H1 (cell line): ENCODE measurements at regions not wholly inside any gene's neighbourhood (a gene's known extent, or its start where the extent isn't known, plus 50 kb on each side); places are given as distances from the start of the nearest gene placed in this dataset.

Experiments
- CTCF ChIA-PET: fragments of 300-600 bp; sonication (Branson Sonifier 250); formaldehyde crosslinking; loops from one replicate; lab custom pipeline; 2021; ENCODE audit not compliant: partially characterized antibody; lab: Charles Lee
- POLR2A ChIA-PET: fragments of 300-600 bp; sonication (Branson Sonifier 250); formaldehyde crosslinking; loops from one replicate; lab custom pipeline; 2021; ENCODE audit warnings: inconsistent platforms; ENCODE audit not compliant: partially characterized antibody; lab: Charles Lee
- DNase-seq, 2 experiments: peaks; one replicate each; pipeline versions ENCODE4 v3.0.0 to v3.0.0-alpha.2; 2010 to 2022; ENCODE audit warnings: low spot score in 2 of 2, low read depth in 1 of 2, mixed read lengths in 1 of 2
- FAIRE-seq: peaks from 2 replicates; lab custom pipeline; 2011; peaks lifted over from hg19 to GRCh38; lab: Jason Lieb, UNC
- H2AFZ ChIP-seq: 2 replicates; pipeline ENCODE4 v1.8.1; 2012; ENCODE audit warnings: low read length, inconsistent platforms
- H2AK5ac ChIP-seq: 2 replicates; pipeline ENCODE4 v1.6.1; 2013; ENCODE audit warnings: low read depth, low read length
- H2BK120ac ChIP-seq: replicated peaks from 2 replicates; pipeline ENCODE3; 2013; ENCODE audit warnings: low read depth, low read length, inconsistent platforms
- H2BK12ac ChIP-seq: 2 replicates; pipeline ENCODE4 v1.6.1; 2013; ENCODE audit warnings: low read depth, low read length
- H2BK15ac ChIP-seq: 2 replicates; pipeline ENCODE4 v1.6.1; 2013; ENCODE audit warnings: low read length
- H2BK20ac ChIP-seq: 2 replicates; pipeline ENCODE4 v1.6.1; 2013; ENCODE audit warnings: low read length
- H2BK5ac ChIP-seq: 2 replicates; pipeline ENCODE4 v1.6.1; 2013; ENCODE audit warnings: low read depth, low read length
- H3K14ac ChIP-seq: 2 replicates; pipeline ENCODE4 v1.6.1; 2013; ENCODE audit warnings: inconsistent platforms; ENCODE audit not compliant: insufficient read length
- H3K18ac ChIP-seq: 2 replicates; pipeline ENCODE4 v1.6.1; 2013; ENCODE audit warnings: low read length; ENCODE audit errors: extremely low read depth
- H3K23ac ChIP-seq: 2 replicates; pipeline ENCODE4 v1.6.1; 2013; ENCODE audit warnings: inconsistent platforms; ENCODE audit not compliant: insufficient read length
- H3K23me2 ChIP-seq: 2 replicates; pipeline ENCODE4 v1.6.1; 2013; ENCODE audit warnings: low read depth, low read length
- H3K27ac ChIP-seq: 2 replicates; pipeline ENCODE4 v1.6.1; 2011; ENCODE audit warnings: low read depth, low read length, inconsistent platforms
- H3K27me3 ChIP-seq, 4 experiments: replicated peaks in 1 of 4; 1 replicate in 1 of 4; 2 replicates in 3 of 4; pipeline versions ENCODE4 v1.6.1 to v1.8.1; 2011 to 2013; ENCODE audit warnings: low read length in 3 of 4, mild to moderate bottlenecking in 3 of 4, inconsistent platforms in 2 of 4, mixed read lengths in 2 of 4, moderate library complexity in 1 of 4; ENCODE audit not compliant: control insufficient read depth in 3 of 4, insufficient read depth in 3 of 4; ENCODE audit errors: extremely low read depth in 1 of 4
- H3K36me3 ChIP-seq, 4 experiments: 2 replicates each; pipeline versions ENCODE4 v1.6.1 to v1.8.1; 2011 to 2013; ENCODE audit warnings: mild to moderate bottlenecking in 4 of 4, low read length in 3 of 4, moderate library complexity in 2 of 4, control low read depth in 1 of 4, inconsistent platforms in 1 of 4; ENCODE audit not compliant: insufficient read depth in 4 of 4, control insufficient read depth in 2 of 4
- H3K4ac ChIP-seq: replicated peaks from 2 replicates; pipeline ENCODE3; 2013; ENCODE audit warnings: low read length, low read depth, mixed read lengths, inconsistent platforms; ENCODE audit not compliant: insufficient read length
- H3K4me1 ChIP-seq, 4 experiments: replicated peaks in 1 of 4; 1 replicate in 1 of 4; 2 replicates in 3 of 4; pipeline versions ENCODE4 v1.6.1 to v1.8.1; 2011 to 2013; ENCODE audit warnings: low read length in 3 of 4, inconsistent platforms in 2 of 4, mixed read lengths in 1 of 4; ENCODE audit not compliant: insufficient read depth in 4 of 4, control insufficient read depth in 3 of 4
- H3K4me2 ChIP-seq, 2 experiments: 2 replicates each; pipeline versions ENCODE4 v1.6.1 to v1.8.1; 2011 to 2013; ENCODE audit warnings: low read depth in 2 of 2, low read length in 2 of 2, control low read depth in 1 of 2, inconsistent platforms in 1 of 2, mild to moderate bottlenecking in 1 of 2; ENCODE audit not compliant: insufficient read depth in 1 of 2
- H3K4me3 ChIP-seq, 4 experiments: fragments of 200-600, 300-600 bp in 1 of 4; sonication (generic), shearing (Covaris generic), sonication (Bioruptor Twin) in 1 of 4; 2 replicates each; pipeline versions ENCODE4 v1.5.1 to v1.8.1; 2011 to 2016; ENCODE audit warnings: low read length in 4 of 4, low read depth in 3 of 4, control low read depth in 2 of 4, inconsistent platforms in 2 of 4, mild to moderate bottlenecking in 2 of 4, mixed read lengths in 1 of 4, moderate library complexity in 1 of 4; ENCODE audit not compliant: insufficient read depth in 2 of 4; ENCODE audit errors: extremely low read depth in 1 of 4
- H3K56ac ChIP-seq: replicated peaks from 2 replicates; pipeline ENCODE3; 2013; ENCODE audit warnings: low read depth, mild to moderate bottlenecking, mixed read lengths, low read length, inconsistent platforms; ENCODE audit not compliant: insufficient read length
- H3K79me1 ChIP-seq: 2 replicates; pipeline ENCODE4 v1.6.1; 2013; ENCODE audit warnings: low read depth, low read length, control low read depth
- H3K79me2 ChIP-seq, 2 experiments: 2 replicates each; pipeline versions ENCODE4 v1.6.1 to v1.8.1; 2012 to 2013; ENCODE audit warnings: low read length in 2 of 2, mild to moderate bottlenecking in 2 of 2, inconsistent platforms in 1 of 2; ENCODE audit not compliant: insufficient read depth in 2 of 2, control insufficient read depth in 1 of 2
- H3K9ac ChIP-seq, 4 experiments: replicated peaks in 1 of 4; 1 replicate in 1 of 4; 2 replicates in 3 of 4; pipeline versions ENCODE4 v1.6.1 to v1.8.1; 2011 to 2013; ENCODE audit warnings: low read depth in 3 of 4, low read length in 3 of 4, control low read depth in 2 of 4, mild to moderate bottlenecking in 2 of 4, moderate library complexity in 2 of 4, inconsistent platforms in 1 of 4; ENCODE audit errors: extremely low read depth in 1 of 4
- H3K9me3 ChIP-seq, 2 experiments: 2 replicates each; pipeline versions ENCODE4 v1.6.1 to v1.8.1; 2012 to 2013; ENCODE audit warnings: mild to moderate bottlenecking in 2 of 2, moderate library complexity in 2 of 2, control low read depth in 1 of 2, inconsistent platforms in 1 of 2, low read depth in 1 of 2, low read length in 1 of 2, mixed read lengths in 1 of 2; ENCODE audit not compliant: insufficient read depth in 2 of 2
- H4K20me1 ChIP-seq, 2 experiments: replicated peaks in 1 of 2; 2 replicates each; pipeline versions ENCODE3 to v1.8.1; 2011 to 2013; ENCODE audit warnings: inconsistent platforms in 2 of 2, low read length in 2 of 2, mild to moderate bottlenecking in 1 of 2; ENCODE audit not compliant: insufficient read depth in 2 of 2, control insufficient read depth in 1 of 2
- H4K5ac ChIP-seq: 2 replicates; pipeline ENCODE4 v1.6.1; 2013; ENCODE audit warnings: low read length, low read depth, mixed read lengths, inconsistent platforms; ENCODE audit not compliant: insufficient read length
- H4K8ac ChIP-seq: 2 replicates; pipeline ENCODE4 v1.8.0; 2013; ENCODE audit warnings: mild to moderate bottlenecking, moderate library complexity, low read length, inconsistent platforms; ENCODE audit not compliant: insufficient read depth; ENCODE audit errors: extremely low read depth
- H4K91ac ChIP-seq: replicated peaks from 2 replicates; pipeline ENCODE3; 2013; ENCODE audit warnings: low read length, mixed read lengths, inconsistent platforms; ENCODE audit not compliant: insufficient read length
- ASH2L ChIP-seq: fragments of 200-600, 300-600 bp; sonication (generic); IDR thresholded peaks from one replicate; pipeline ENCODE4 v1.7.1; 2017; ENCODE audit warnings: low read length
- BACH1 ChIP-seq: IDR thresholded peaks from 2 replicates; pipeline ENCODE4 v1.6.1; 2012; ENCODE audit warnings: low read length, improper control_type of control experiment
- BRCA1 ChIP-seq: IDR thresholded peaks from 2 replicates; pipeline ENCODE4 v1.6.1; 2012; ENCODE audit warnings: low read depth, low read length, improper control_type of control experiment
- CBX8 ChIP-seq: fragments of 300-800, 300-1000 bp; sonication (generic); IDR thresholded peaks from 2 replicates; pipeline ENCODE4 v1.7.1; 2016; ENCODE audit warnings: low read depth, low read length, borderline replicate concordance
- EGR1 ChIP-seq: IDR thresholded peaks from 2 replicates; pipeline ENCODE4 v1.6.1; 2011; ENCODE audit warnings: low read depth, low read length, borderline replicate concordance
- EZH2 ChIP-seq: fragments of 200-600 bp; sonication (generic); IDR thresholded peaks from 2 replicates; pipeline ENCODE4 v1.7.1; 2012; ENCODE audit warnings: low read depth, mild to moderate bottlenecking, moderate library complexity, low read length, inconsistent platforms; ENCODE audit not compliant: severe bottlenecking
- JUND ChIP-seq: IDR thresholded peaks from 2 replicates; pipeline ENCODE4 v1.6.1; 2011; ENCODE audit warnings: mild to moderate bottlenecking, improper control_type of control experiment, low read length
- NANOG ChIP-seq: IDR thresholded peaks from 2 replicates; pipeline ENCODE4 v1.6.1; 2011; ENCODE audit warnings: low read length, low read depth, mild to moderate bottlenecking, inconsistent platforms; ENCODE audit not compliant: insufficient read depth, poor library complexity, severe bottlenecking
- NRF1 ChIP-seq: IDR thresholded peaks from 2 replicates; pipeline ENCODE4 v1.6.1; 2011; ENCODE audit warnings: mild to moderate bottlenecking, low read depth, low read length, improper control_type of control experiment
- RXRA ChIP-seq: IDR thresholded peaks from 2 replicates; pipeline ENCODE4 v1.6.1; 2011; ENCODE audit warnings: low read depth, mild to moderate bottlenecking, low read length, moderate library complexity; ENCODE audit not compliant: insufficient read depth
- SP4 ChIP-seq: IDR thresholded peaks from 2 replicates; pipeline ENCODE4 v1.6.1; 2012; ENCODE audit warnings: low read length, inconsistent platforms
- TEAD4 ChIP-seq: IDR thresholded peaks from 2 replicates; pipeline ENCODE4 v1.6.1; 2012; ENCODE audit warnings: low read depth, low read length, inconsistent platforms, mixed read lengths
- WGBS, 2 experiments: shearing (Covaris generic) in 1 of 2; methylation state at CpG; one replicate each; pipeline versions ENCODE4 v1.1.6 to v1.1.7; 2013 to 2015; ENCODE audit warnings: low lambda C conversion rate in 2 of 2, mixed read lengths in 2 of 2, inconsistent platforms in 1 of 2, low coverage in 1 of 2, missing lambda C conversion rate in 1 of 2; ENCODE audit not compliant: insufficient replicate concordance in 2 of 2, insufficient coverage in 1 of 2, insufficient read length in 1 of 2; ENCODE audit errors: extremely low coverage in 1 of 2, missing lambda C conversion rate in 1 of 2; 5-methylcytosine and 5-hydroxymethylcytosine counted together

- H3K14ac ChIP-seq = no peak overlapping the region
These were observed 500.9 kb upstream of the MDFIC2 start for GRCh38 chr3:70813311-70813710.

More at GRCh38 chr3:70813311-70813710, 500.9 kb upstream of the MDFIC2 start:
- Histone ChIP-seq H2BK20ac (no peak overlapping the region), H4K91ac (no peak overlapping the region), H3K56ac (no peak overlapping the region), H3K27me3 (no peaks in the 10 kb centered on the region), H3K23me2 (no peaks in the 10 kb centered on the region), H2AFZ (no peak overlapping the region), H3K79me2 (no peaks in the 10 kb centered on the region), H2BK15ac (no peak overlapping the region), H2BK5ac (no peak overlapping the region), H3K4ac (no peak overlapping the region), H3K27ac (no peak overlapping the region), H3K9ac (no peak overlapping the region), H4K5ac (no peak overlapping the region), H2BK12ac (no peak overlapping the region), H3K4me2 (no peak overlapping the region), H4K8ac (no peak overlapping the region), H3K9me3 (peaks cover 4 to 7% of the 10 kb centered on the region in 2 experiments), H3K4me1 (no peaks in the 10 kb centered on the region), H2BK120ac (no peak overlapping the region), H3K18ac (no peak overlapping the region), H4K20me1 (no peaks in the 10 kb centered on the region), H2AK5ac (no peak overlapping the region), H3K23ac (no peak overlapping the region), H3K36me3 (no peaks in the 10 kb centered on the region), H3K79me1 (no peaks in the 10 kb centered on the region), H3K4me3 (no peak overlapping the region)
- POLR2A ChIA-PET = no interaction called here
- 89% methylated on average over 3 of the region's 3 CpGs; no CpG with 5 or more reads in 1 of the 2 experiments for WGBS, 2 experiments
- CTCF ChIA-PET = no interaction called here
- TF ChIP-seq CBX8 (no peak), TEAD4 (no peak), BRCA1 (no peak), SP4 (no peak), ASH2L (no peak), EGR1 (no peak), JUND (no peak), NRF1 (no peak), BACH1 (no peak), NANOG (no peak), EZH2 (no peak), RXRA (no peak)
- TF ChIP-seq, all 59 proteins: peak for 0
- DNase-seq (no peak), FAIRE-seq (no peak)
